Fibroblast of villous mesenchyme (primary cell): ENCODE measurements at regions not wholly inside any gene's neighbourhood (a gene's known extent, or its start where the extent isn't known, plus 50 kb on each side); places are given as distances from the start of the nearest gene placed in this dataset.

ENCODE experiments used
- DNase-seq: peaks from one replicate; pipeline ENCODE4 v3.0.0-alpha.2; 2010; ENCODE audit warnings: low read depth
- H3K4me3 ChIP-seq: 2 replicates; pipeline ENCODE4 v1.5.1; 2011; ENCODE audit warnings: low read depth, mild to moderate bottlenecking, low read length
- CTCF ChIP-seq: IDR thresholded peaks from 2 replicates; pipeline ENCODE4 v1.5.1; 2012; ENCODE audit warnings: low read depth, mild to moderate bottlenecking, low read length; ENCODE audit not compliant: insufficient read depth

DNA sequence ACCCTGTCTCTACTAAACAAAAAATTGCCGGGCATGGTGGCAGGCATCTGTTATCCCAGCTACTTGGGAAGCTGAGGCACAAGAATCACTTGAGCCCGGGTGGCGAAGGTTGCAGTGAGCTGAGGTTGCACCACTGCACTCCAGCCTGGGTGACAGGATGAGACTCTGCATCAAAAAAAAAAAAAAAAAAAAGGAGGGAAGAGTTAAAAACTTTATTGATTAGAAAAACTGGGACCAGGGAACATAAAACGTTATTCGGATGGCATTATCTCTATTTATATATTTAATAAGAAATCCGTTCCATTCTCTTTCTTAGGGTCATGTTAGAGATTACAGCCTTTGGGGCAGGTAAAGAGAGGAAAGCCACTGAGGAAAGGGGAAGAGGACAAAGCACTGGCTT lies 197.5 kb downstream of the BCR start:
- H3K4me3 ChIP-seq = no peak overlapping the region

GRCh38 chr22:23376256-23376655 lies 195.9 kb downstream of the BCR start:
- DNase-seq = no peak
- H3K4me3 ChIP-seq = no peak overlapping the region
- TF ChIP-seq CTCF = peak; percentile 11

More for the DNA sequence above, 197.5 kb downstream of the BCR start:
- no peak for TF ChIP-seq CTCF
- DNase-seq = no peak

- no peak overlapping the region for H3K4me3 ChIP-seq
- TF ChIP-seq CTCF = no peak
- no peak for DNase-seq
Observed at GRCh38 chr22:23375031-23375827, 194.9 kb downstream of the BCR start.

- DNase-seq = no peak
- no peak overlapping the region for H3K4me3 ChIP-seq
- TF ChIP-seq CTCF = no peak
Observed at GRCh38 chr22:23373601-23374000, 193.3 kb downstream of the BCR start.

DNA sequence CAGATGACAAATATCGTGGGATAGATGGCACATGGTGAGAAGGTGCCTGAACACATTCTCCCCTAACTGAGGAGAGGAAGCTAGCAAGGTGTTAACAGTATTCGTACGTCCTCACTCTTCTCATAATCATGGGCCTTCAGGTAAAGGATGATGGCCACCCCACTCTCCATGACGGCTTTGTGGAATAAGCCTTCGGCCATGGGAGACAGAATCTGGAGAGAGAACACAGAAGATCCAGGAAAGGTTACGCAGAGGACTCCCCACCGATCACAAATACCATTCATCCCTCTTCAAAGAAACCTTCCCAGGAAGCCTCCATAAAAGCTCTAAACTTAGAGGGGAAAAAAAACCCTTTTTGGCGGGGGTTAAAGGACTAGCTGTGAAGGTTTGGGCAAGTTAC lies 189.9 kb downstream of the BCR start:
- DNase-seq = no peak
- TF ChIP-seq CTCF = no peak
- no peak overlapping the region for H3K4me3 ChIP-seq

DNA sequence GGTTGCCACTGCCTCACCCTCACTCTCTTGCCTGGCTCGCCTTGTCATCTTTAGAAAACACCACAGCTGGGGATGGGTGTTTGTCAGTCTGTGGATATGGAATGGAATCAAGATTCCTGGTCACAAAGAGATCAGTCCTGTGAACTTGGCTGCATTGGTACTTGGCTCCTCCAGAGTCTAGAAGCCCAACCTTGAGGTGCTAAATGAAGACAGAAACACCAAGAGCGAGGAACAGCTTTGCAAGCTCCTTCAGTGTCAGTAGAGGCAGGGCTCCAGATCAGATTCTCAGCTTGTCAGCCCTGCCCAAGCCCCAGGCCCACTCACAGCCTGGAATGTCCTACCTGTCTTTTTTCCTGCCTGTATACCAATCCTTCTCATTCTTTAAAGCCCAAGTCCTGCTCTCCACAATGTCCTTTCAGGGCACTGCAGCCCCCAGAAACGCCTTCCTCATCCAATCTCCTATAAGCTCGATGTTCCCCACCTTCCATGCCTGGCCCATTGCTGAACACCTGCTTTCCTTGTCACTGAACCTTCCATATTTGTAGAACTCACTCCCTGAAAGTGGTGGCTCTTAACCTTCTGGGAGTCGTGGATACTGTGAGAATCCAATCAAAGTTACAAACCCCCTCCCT lies 188.9 kb downstream of the BCR start:
- DNase-seq = no peak
- TF ChIP-seq CTCF = no peak
- no peak overlapping the region for H3K4me3 ChIP-seq
